Neural cell (in vitro differentiated cells): ENCODE measurements at regions not wholly inside any gene's neighbourhood (a gene's known extent, or its start where the extent isn't known, plus 50 kb on each side); places are given as distances from the start of the nearest gene placed in this dataset.

Experiments
- H2AFZ ChIP-seq: fragments of 200-600, 300-800 bp; sonication (generic), shearing (Covaris generic); 2 replicates; pipeline ENCODE4 v1.6.0; 2014; ENCODE audit warnings: low read depth, mild to moderate bottlenecking, antibody characterized with exemption, low read length, moderate library complexity
- H3F3A ChIP-seq: fragments of 200-600 bp; shearing (Covaris generic); 2 replicates; pipeline ENCODE4 v1.6.1; 2016; ENCODE audit warnings: mild to moderate bottlenecking, moderate library complexity, mixed read lengths, antibody characterized with exemption, low read length; ENCODE audit not compliant: insufficient read depth, poor library complexity, severe bottlenecking
- H3K27ac ChIP-seq: fragments of 200-600, 300-800 bp; sonication (generic), shearing (Covaris generic); 2 replicates; pipeline ENCODE4 v1.5.1; 2014; ENCODE audit warnings: mild to moderate bottlenecking, low read length, moderate library complexity
- H3K27me3 ChIP-seq: fragments of 300-800, 200-600 bp; sonication (generic), shearing (Covaris generic); 2 replicates; pipeline ENCODE4 v1.6.0; 2014; ENCODE audit warnings: mild to moderate bottlenecking, low read depth, low read length, moderate library complexity; ENCODE audit not compliant: insufficient read depth
- H3K36me3 ChIP-seq: fragments of 300-800, 200-600 bp; sonication (generic), shearing (Covaris generic); 2 replicates; pipeline ENCODE4 v1.5.1; 2014; ENCODE audit warnings: mild to moderate bottlenecking, antibody characterized with exemption, low read length, moderate library complexity; ENCODE audit not compliant: insufficient read depth
- H3K4me2 ChIP-seq: fragments of 300-800, 200-600 bp; sonication (generic), shearing (Covaris generic); 2 replicates; pipeline ENCODE4 v1.6.0; 2014; ENCODE audit warnings: mild to moderate bottlenecking, low read length
- H3K4me3 ChIP-seq: fragments of 300-800, 200-600 bp; sonication (generic), shearing (Covaris generic); 2 replicates; pipeline ENCODE4 v1.5.1; 2014; ENCODE audit warnings: mild to moderate bottlenecking, low read length, moderate library complexity
- H3K79me2 ChIP-seq: fragments of 200-600 bp; shearing (Covaris generic); replicated peaks from 2 replicates; pipeline ENCODE4 v1.6.0; 2014; ENCODE audit warnings: mild to moderate bottlenecking, low read length, moderate library complexity; ENCODE audit not compliant: insufficient read depth
- H3K9ac ChIP-seq: fragments of 300-800, 200-600 bp; sonication (generic), shearing (Covaris generic); 2 replicates; pipeline ENCODE4 v1.6.1; 2016; ENCODE audit warnings: mild to moderate bottlenecking, low read length, mixed read lengths
- H3K9me2 ChIP-seq: fragments of 200-600 bp; shearing (Covaris generic); 2 replicates; pipeline ENCODE4 v1.6.1; 2016; ENCODE audit warnings: mild to moderate bottlenecking, low read length, mixed read lengths; ENCODE audit not compliant: insufficient read depth
- H3K9me3 ChIP-seq: fragments of 200-600, 300-800 bp; sonication (generic), shearing (Covaris generic); 2 replicates; pipeline ENCODE4 v1.6.1; 2016; ENCODE audit warnings: mild to moderate bottlenecking, mixed run types, low read length, moderate library complexity, mixed read lengths
- H4K20me1 ChIP-seq: fragments of 200-600 bp; shearing (Covaris generic); 2 replicates; pipeline ENCODE4 v1.6.1; 2016; ENCODE audit warnings: mild to moderate bottlenecking, mixed run types; ENCODE audit not compliant: insufficient read depth
- EP300 ChIP-seq: fragments of 450-650 bp; conservative IDR thresholded peaks from 2 replicates; pipeline ENCODE4 v1.6.1; 2014; ENCODE audit warnings: antibody characterized with exemption, mild to moderate bottlenecking, moderate library complexity; ENCODE audit not compliant: poor library complexity, severe bottlenecking
- EZH2 ChIP-seq: fragments of 200-600, 300-800 bp; shearing (Covaris generic), sonication (generic); IDR thresholded peaks from 2 replicates; pipeline ENCODE4 v1.6.1; 2014; ENCODE audit warnings: antibody characterized with exemption, low read length, borderline replicate concordance, mild to moderate bottlenecking; ENCODE audit not compliant: insufficient read depth, poor library complexity, severe bottlenecking
- MXI1 ChIP-seq: fragments of 450-650 bp; conservative IDR thresholded peaks from 2 replicates; pipeline ENCODE4 v1.6.1; 2014; ENCODE audit warnings: antibody characterized with exemption, mild to moderate bottlenecking; ENCODE audit not compliant: poor library complexity, severe bottlenecking
- POLR2AphosphoS5 ChIP-seq: IDR thresholded peaks from 2 replicates; pipeline ENCODE4 v1.6.1; 2012
- RAD21 ChIP-seq: fragments of 450-650 bp; conservative IDR thresholded peaks from 2 replicates; pipeline ENCODE4 v1.6.1; 2014; ENCODE audit warnings: antibody characterized with exemption, mild to moderate bottlenecking, moderate library complexity
- REST ChIP-seq: IDR thresholded peaks from 2 replicates; pipeline ENCODE4 v1.6.1; 2012; ENCODE audit warnings: borderline replicate concordance
- SMC3 ChIP-seq: fragments of 450-650 bp; conservative IDR thresholded peaks from 2 replicates; pipeline ENCODE4 v1.6.1; 2014; ENCODE audit warnings: antibody characterized with exemption, mild to moderate bottlenecking, moderate library complexity; ENCODE audit not compliant: poor library complexity
- TAF1 ChIP-seq: IDR thresholded peaks from 2 replicates; pipeline ENCODE4 v1.6.1; 2012; ENCODE audit warnings: low read depth
- TF ChIP-seq, protein P1 (sequence below): fragments of 450-650 bp; IDR thresholded peaks from 2 replicates; pipeline ENCODE4 v1.5.1; 2014; ENCODE audit warnings: antibody characterized with exemption, mild to moderate bottlenecking, moderate library complexity; ENCODE audit not compliant: poor library complexity, severe bottlenecking

DNA sequence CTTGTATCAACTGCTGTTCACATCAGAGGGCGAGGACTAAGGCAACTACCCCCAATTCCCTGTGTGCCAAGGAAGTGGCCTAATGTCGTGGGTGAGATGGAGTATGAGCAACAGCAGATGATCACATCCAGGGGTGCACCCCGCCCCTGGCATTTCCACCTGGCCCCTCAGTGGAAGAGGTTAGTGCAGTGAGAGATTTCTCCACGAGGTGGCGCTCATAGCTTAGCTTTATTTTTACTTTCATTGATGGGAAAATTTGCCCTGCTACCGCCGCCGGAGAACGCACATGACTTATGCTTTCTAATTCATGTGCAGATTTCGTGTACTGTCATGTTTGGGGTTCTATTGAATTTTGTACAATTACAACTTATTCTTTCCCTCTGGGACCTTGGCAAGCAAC is 470.6 kb upstream of the MEX3C start:
- Histone ChIP-seq H4K20me1 (no peaks in the 10 kb centered on the region), H3K27me3 (no peaks in the 10 kb centered on the region), H3K36me3 (no peaks in the 10 kb centered on the region), H2AFZ (no peak overlapping the region), H3K79me2 (no peaks in the 10 kb centered on the region), H3K27ac (peak overlapping the region; percentile 24), H3K9me2 (no peaks in the 10 kb centered on the region), H3F3A (no peaks in the 10 kb centered on the region), H3K9ac (no peak overlapping the region), H3K9me3 (no peaks in the 10 kb centered on the region), H3K4me3 (peak overlapping the region; percentile 49), H3K4me2 (no peak overlapping the region)
- TF ChIP-seq, protein P1, sequence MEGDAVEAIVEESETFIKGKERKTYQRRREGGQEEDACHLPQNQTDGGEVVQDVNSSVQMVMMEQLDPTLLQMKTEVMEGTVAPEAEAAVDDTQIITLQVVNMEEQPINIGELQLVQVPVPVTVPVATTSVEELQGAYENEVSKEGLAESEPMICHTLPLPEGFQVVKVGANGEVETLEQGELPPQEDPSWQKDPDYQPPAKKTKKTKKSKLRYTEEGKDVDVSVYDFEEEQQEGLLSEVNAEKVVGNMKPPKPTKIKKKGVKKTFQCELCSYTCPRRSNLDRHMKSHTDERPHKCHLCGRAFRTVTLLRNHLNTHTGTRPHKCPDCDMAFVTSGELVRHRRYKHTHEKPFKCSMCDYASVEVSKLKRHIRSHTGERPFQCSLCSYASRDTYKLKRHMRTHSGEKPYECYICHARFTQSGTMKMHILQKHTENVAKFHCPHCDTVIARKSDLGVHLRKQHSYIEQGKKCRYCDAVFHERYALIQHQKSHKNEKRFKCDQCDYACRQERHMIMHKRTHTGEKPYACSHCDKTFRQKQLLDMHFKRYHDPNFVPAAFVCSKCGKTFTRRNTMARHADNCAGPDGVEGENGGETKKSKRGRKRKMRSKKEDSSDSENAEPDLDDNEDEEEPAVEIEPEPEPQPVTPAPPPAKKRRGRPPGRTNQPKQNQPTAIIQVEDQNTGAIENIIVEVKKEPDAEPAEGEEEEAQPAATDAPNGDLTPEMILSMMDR = peak; percentile 91
- TF ChIP-seq REST (no peak), TAF1 (no peak), EP300 (no peak), SMC3 (peak; percentile 96), EZH2 (no peak), MXI1 (peak; percentile 59), RAD21 (peak; percentile 98)

- Histone ChIP-seq H3K27me3 (no peaks in the 10 kb centered on the region), H3K79me2 (no peaks in the 10 kb centered on the region), H3F3A (no peaks in the 10 kb centered on the region), H3K4me3 (peak overlapping the region; percentile 49), H3K9me2 (no peaks in the 10 kb centered on the region), H3K27ac (peak overlapping the region; percentile 24), H3K9me3 (no peaks in the 10 kb centered on the region), H3K4me2 (no peak overlapping the region), H4K20me1 (no peaks in the 10 kb centered on the region), H3K9ac (no peak overlapping the region), H3K36me3 (no peaks in the 10 kb centered on the region), H2AFZ (no peak overlapping the region)
- TF ChIP-seq MXI1 (no peak), TAF1 (no peak), SMC3 (no peak)
Observed at GRCh38 chr18:51668607-51669006, 471.1 kb upstream of the MEX3C start.

DNA sequence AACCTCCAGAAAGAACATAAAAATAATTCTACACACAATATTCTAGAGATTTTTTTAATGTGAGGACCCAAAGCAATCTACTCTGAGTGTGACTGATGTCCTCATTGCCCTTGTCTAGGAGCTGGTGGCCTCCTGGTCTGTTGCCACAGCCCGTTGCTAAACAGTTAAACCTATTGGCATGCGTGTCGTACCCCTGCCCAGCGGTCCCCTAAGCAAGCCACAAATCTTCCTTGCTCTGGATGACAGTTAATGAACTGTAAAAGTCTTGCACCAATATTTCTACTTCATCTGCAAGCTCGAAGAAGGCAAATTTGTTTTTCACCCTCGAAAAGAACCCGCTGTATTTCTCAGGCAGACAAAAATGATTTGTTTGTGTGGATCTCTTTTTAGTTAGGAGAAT is 489.1 kb upstream of the MEX3C start:
- H3K79me2 ChIP-seq = no peaks in the 10 kb centered on the region
- H3K9me3 ChIP-seq = no peaks in the 10 kb centered on the region
- H2AFZ ChIP-seq = no peak overlapping the region
- H3K27ac ChIP-seq = no peak overlapping the region
- no peaks in the 10 kb centered on the region for H3K27me3 ChIP-seq
- H3F3A ChIP-seq = no peaks in the 10 kb centered on the region
- H3K9ac ChIP-seq = no peak overlapping the region
- H3K36me3 ChIP-seq = no peaks in the 10 kb centered on the region
- no peaks in the 10 kb centered on the region for H3K9me2 ChIP-seq
- H3K4me2 ChIP-seq = no peak overlapping the region
- no peaks in the 10 kb centered on the region for H4K20me1 ChIP-seq
- no peak overlapping the region for H3K4me3 ChIP-seq
- TF ChIP-seq RAD21 = no peak
- TF ChIP-seq EZH2 = no peak
- TF ChIP-seq POLR2AphosphoS5 = no peak
- TF ChIP-seq EP300 = no peak
